ENCODE measurements at regions not wholly inside any gene's neighbourhood (a gene's known extent, or its start where the extent isn't known, plus 50 kb on each side); places are given as distances from the start of the nearest gene placed in this dataset.

DNA sequence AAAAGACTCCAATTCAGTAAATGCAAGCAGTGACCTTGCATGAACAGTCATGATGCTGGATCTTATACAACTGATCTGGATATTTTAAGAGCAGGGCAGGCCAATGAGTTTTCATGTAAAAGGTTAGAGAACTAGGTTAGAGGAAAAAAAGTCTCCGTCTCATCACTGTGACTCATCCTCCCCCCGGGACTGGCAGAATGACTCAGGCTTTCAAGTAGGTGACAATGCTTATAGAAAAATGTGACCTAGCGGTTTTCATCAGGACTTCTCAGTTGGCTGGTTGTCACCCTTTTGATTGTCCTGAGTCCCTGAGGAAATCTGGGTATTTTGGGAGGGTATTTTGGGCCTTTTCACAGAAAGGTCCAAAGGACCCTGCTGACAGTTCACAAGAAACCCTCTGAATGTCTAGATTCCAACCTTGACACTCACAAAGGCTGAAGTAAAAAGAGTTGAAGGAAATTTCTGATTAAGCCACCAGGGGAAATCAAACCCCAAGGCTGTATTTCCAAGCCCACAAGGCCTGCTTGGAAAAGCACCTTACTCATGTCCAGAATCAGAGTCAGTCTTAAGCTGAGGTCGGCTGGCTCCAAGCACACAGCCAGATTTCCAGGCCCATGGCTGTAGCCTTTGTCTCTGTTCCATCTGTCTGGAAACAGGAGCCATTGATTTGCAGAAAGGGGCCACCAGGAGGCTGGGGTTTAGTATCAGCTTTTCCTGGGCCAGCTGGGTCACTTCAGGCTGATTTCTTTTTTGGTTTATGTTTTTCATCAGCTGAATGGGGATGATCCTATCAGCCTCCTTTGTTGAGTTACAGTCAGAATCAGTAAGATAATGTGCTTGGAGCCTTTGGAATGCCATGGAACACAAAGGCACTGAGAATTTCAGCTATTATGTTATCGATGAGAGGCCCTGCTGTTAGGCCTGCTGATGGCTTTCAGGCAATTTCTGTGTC lies 226.4 kb upstream of the HABP2 start:
- TF ChIP-seq SIN3A (IDR thresholded peaks at IDR 0.05; ENCODE audit: borderline replicate concordance, insufficient read depth, low read length) (no peak), POLR2AphosphoS5 (IDR thresholded peaks at IDR 0.05; ENCODE audit: low read depth, low read length) (no peak), FOXP2 (optimal IDR thresholded peaks at IDR 0.05; ENCODE audit: borderline replicate concordance, extremely low read depth, extremely low read length, insufficient read depth) (no peak), TAF1 (IDR thresholded peaks at IDR 0.05; ENCODE audit: borderline replicate concordance, insufficient read depth, low read length) (no peak)

- no peak for TF ChIP-seq POLR2AphosphoS5 (IDR thresholded peaks at IDR 0.05; ENCODE audit: low read depth, low read length)
- no peak for TF ChIP-seq FOXP2 (optimal IDR thresholded peaks at IDR 0.05; ENCODE audit: borderline replicate concordance, extremely low read depth, extremely low read length, insufficient read depth)
- TF ChIP-seq REST (IDR thresholded peaks at IDR 0.05; ENCODE audit: insufficient read depth in 1 of 2, low read depth in 2 of 2, low read length in 2 of 2) = no peak
- no peak for TF ChIP-seq TAF1 (IDR thresholded peaks at IDR 0.05; ENCODE audit: borderline replicate concordance, insufficient read depth, low read length)
Observed at GRCh38 chr10:113329121-113329596, 223.7 kb upstream of the HABP2 start.

DNA sequence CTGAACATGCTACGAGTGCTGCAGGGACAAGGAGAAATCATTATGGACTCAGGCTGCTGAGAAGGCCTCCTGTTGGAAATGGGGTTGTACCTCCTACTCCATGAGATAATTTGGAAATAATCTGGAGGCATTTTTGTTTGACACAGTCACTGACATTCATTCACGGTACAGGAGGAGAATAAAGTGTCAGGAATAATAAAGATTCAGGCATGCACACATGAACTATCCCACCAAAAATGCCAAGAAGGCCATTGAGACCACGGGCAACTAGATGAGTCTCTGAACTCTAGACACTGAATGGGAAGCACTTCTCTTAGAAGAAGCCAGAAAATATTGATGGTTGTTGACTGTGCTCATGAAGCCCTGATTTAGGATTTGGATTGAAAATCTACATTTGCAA lies 220.9 kb upstream of the HABP2 start:
- TF ChIP-seq POLR2AphosphoS5 (IDR thresholded peaks at IDR 0.05; ENCODE audit: low read depth, low read length) (no peak), FOXP2 (optimal IDR thresholded peaks at IDR 0.05; ENCODE audit: borderline replicate concordance, extremely low read depth, extremely low read length, insufficient read depth) (no peak), REST (IDR thresholded peaks at IDR 0.05; ENCODE audit: insufficient read depth in 1 of 2, low read depth in 2 of 2, low read length in 2 of 2) (no peak), TAF1 (IDR thresholded peaks at IDR 0.05; ENCODE audit: borderline replicate concordance, insufficient read depth, low read length) (no peak), SIN3A (IDR thresholded peaks at IDR 0.05; ENCODE audit: borderline replicate concordance, insufficient read depth, low read length) (no peak)

DNA sequence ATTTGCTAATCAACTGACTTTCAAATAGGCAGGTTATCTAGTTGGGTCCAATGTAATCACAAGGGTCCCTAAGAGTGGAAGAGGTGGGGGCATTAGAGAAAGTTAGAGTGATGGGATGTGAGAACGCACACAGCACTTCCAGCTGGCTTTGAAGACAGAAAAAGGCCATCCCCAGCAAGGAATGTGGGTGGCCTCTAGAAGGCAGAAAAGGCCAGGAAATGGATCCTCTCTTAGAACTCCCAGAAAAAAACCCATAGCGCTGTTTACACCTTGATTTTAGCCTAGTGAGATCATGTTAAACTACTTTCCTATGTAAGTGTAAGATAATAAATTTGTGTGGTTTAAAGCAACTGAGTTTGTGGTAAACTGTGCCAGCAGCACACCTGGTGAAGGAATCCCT lies 219.5 kb upstream of the HABP2 start:
- TF ChIP-seq REST (IDR thresholded peaks at IDR 0.05; ENCODE audit: insufficient read depth in 1 of 2, low read depth in 2 of 2, low read length in 2 of 2) (no peak), POLR2AphosphoS5 (IDR thresholded peaks at IDR 0.05; ENCODE audit: low read depth, low read length) (no peak), TAF1 (IDR thresholded peaks at IDR 0.05; ENCODE audit: borderline replicate concordance, insufficient read depth, low read length) (no peak), SIN3A (IDR thresholded peaks at IDR 0.05; ENCODE audit: borderline replicate concordance, insufficient read depth, low read length) (no peak), FOXP2 (optimal IDR thresholded peaks at IDR 0.05; ENCODE audit: borderline replicate concordance, extremely low read depth, extremely low read length, insufficient read depth) (no peak)

DNA sequence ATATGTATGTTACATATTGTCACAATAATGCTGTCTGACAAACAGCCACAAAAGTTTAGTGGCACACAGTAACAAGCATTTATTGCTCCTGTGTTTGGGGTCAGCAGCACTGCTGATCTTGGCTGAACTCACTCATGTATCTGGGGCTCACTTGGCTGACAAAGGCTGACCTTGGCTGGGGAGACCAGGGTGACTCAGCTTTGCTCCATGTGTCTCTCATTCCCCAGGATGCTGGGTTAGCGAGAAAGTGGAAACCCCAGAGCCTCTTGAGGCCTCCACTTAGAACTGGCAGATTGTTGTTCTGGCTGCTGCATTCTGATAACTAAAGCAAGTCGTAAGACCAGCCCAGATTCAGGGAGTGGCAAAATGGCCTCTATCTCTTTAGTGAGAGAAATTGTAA lies 217.3 kb upstream of the HABP2 start:
- TF ChIP-seq SIN3A (IDR thresholded peaks at IDR 0.05; ENCODE audit: borderline replicate concordance, insufficient read depth, low read length) (no peak), TAF1 (IDR thresholded peaks at IDR 0.05; ENCODE audit: borderline replicate concordance, insufficient read depth, low read length) (no peak), POLR2AphosphoS5 (IDR thresholded peaks at IDR 0.05; ENCODE audit: low read depth, low read length) (no peak), FOXP2 (optimal IDR thresholded peaks at IDR 0.05; ENCODE audit: borderline replicate concordance, extremely low read depth, extremely low read length, insufficient read depth) (no peak), REST (IDR thresholded peaks at IDR 0.05; ENCODE audit: insufficient read depth in 1 of 2, low read depth in 2 of 2, low read length in 2 of 2) (no peak)

Measured in PFSK-1 (cell line).